ENCODE measurements at regions not wholly inside any gene's neighbourhood (a gene's known extent, or its start where the extent isn't known, plus 50 kb on each side); places are given as distances from the start of the nearest gene placed in this dataset.

- TF ChIP-seq CTCF (IDR thresholded peaks at IDR 0.05; ENCODE audit: low read depth, low read length, missing input control): no peak
- TF ChIP-seq RXRA (IDR thresholded peaks at IDR 0.05): no peak
- TF ChIP-seq HNF4G (IDR thresholded peaks at IDR 0.05): no peak
- no peak for TF ChIP-seq SP1 (IDR thresholded peaks at IDR 0.05)
- TF ChIP-seq MAX (IDR thresholded peaks at IDR 0.05): no peak
- no peak for TF ChIP-seq RAD21 (IDR thresholded peaks at IDR 0.05)
These were observed 350.9 kb downstream of the SUCLA2 start for GRCh38 chr13:47650209-47650608.
